ENCODE measurements at regions not wholly inside any gene's neighbourhood (a gene's known extent, or its start where the extent isn't known, plus 50 kb on each side); places are given as distances from the start of the nearest gene placed in this dataset.
"Not testable (repeated sequence)": the region's sequence is repeated elsewhere in the genome, so short reads cannot be mapped to it uniquely, and the experiment has no call there.

DNA sequence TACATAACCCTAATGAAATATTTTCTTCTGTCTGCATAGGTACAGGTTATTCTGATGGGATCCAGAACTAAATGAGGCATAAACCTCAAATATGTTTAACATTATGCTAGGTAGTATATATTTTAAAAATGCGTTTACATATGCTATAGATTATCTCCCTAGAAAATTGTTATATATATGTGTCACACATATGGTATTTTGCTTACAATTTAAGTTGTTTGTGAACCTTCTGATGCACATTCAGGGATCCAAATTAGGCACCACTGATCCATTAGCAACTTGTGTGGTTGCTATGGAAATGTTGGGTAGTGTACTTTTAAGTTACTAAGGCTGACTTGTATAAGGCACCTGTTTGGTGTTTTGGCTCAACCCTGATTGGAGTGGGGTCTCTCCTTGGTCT, 456.7 kb downstream of the AEBP2 start:
- Mint-ChIP-seq H3K4me1 (ENCODE audit: low read depth) (peaks cover 3% of the 10 kb centered on the region), H3K27ac (no peak overlapping the region), H3K9me3 (no peaks in the 10 kb centered on the region), H3K36me3 (ENCODE audit: low read depth) (no peaks in the 10 kb centered on the region), H3K27me3 (ENCODE audit: low read depth) (no peaks in the 10 kb centered on the region), H3K4me3 (no peak overlapping the region)

DNA sequence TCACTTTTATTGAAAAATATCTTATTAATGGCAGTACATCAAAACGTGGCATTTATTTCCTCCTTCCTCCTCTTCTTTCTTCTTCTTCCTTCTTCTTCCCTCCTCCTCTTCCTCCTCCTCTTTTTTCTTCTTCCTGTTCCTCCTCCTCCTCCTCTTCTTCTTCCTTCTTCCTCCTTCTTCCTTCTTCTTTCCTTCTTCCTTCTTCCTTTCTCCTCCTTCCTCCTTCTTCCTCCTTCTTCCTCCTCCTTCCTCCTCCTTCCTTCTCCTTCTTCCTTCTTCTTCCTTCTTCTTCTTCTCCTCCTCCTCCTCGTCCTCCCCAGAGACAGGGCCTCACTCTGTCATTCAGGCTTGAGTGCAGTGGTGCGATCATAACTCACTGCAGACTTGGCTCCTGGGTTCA, 457.2 kb downstream of the AEBP2 start:
- Mint-ChIP-seq H3K27me3 (ENCODE audit: low read depth) (no peaks in the 10 kb centered on the region), H3K27ac (no peak overlapping the region), H3K4me1 (ENCODE audit: low read depth) (peaks cover 3% of the 10 kb centered on the region), H3K4me3 (no peak overlapping the region), H3K36me3 (ENCODE audit: low read depth) (no peaks in the 10 kb centered on the region), H3K9me3 (no peaks in the 10 kb centered on the region)

DNA sequence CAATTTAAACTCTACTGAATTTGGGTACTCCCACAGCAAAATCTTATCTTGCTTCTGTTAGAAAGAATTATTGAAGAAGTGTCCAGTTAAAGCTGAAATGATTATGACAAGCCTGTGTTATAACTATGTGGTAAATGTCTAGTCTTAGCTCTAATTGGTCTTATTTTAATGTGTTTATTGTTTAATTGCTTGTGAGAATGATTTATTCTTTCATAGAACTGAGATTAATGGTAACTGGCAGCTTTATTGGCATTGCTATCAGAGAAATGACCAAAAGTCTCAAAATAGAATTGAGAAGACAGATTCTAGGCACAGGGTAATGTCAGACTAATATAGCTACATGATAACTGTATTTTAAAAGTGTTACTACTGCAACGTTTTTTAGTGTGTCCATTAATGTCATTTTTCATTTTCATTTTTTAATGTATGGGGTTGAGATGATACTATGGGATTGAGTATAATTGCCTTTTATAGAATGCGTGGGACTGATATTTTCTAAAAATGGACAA, 458.7 kb downstream of the AEBP2 start:
- no peaks in the 10 kb centered on the region for H3K27me3 Mint-ChIP-seq (ENCODE audit: low read depth)
- H3K4me3 Mint-ChIP-seq: no peak overlapping the region
- H3K36me3 Mint-ChIP-seq (ENCODE audit: low read depth): no peaks in the 10 kb centered on the region
- H3K9me3 Mint-ChIP-seq: no peaks in the 10 kb centered on the region
- no peak overlapping the region for H3K27ac Mint-ChIP-seq
- peaks cover 3% of the 10 kb centered on the region for H3K4me1 Mint-ChIP-seq (ENCODE audit: low read depth)

DNA sequence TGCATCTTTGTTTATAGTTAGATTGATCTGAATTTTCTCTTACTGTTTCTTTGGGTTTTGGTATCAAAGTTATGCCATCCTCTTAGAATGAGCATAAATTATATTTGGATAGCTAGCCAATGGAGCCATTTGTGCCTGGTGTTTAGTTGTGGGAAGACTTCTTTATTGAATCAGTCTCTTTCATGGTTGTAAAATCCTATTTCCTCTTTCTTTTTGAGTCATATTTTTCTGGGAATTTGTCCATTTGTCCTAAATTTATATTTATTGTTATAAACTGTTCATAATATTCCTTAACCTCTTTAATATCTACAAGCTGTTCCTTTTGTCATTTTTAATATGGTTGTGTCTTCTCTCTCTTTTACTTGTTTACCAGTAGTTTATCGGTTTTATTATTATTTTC, 462.5 kb downstream of the AEBP2 start:
- no peaks in the 10 kb centered on the region for H3K4me1 Mint-ChIP-seq (ENCODE audit: low read depth)
- H3K36me3 Mint-ChIP-seq (ENCODE audit: low read depth): no peaks in the 10 kb centered on the region
- H3K9me3 Mint-ChIP-seq: no peaks in the 10 kb centered on the region
- no peak overlapping the region for H3K4me3 Mint-ChIP-seq
- H3K27ac Mint-ChIP-seq: no peak overlapping the region
- H3K27me3 Mint-ChIP-seq (ENCODE audit: low read depth): no peaks in the 10 kb centered on the region

DNA sequence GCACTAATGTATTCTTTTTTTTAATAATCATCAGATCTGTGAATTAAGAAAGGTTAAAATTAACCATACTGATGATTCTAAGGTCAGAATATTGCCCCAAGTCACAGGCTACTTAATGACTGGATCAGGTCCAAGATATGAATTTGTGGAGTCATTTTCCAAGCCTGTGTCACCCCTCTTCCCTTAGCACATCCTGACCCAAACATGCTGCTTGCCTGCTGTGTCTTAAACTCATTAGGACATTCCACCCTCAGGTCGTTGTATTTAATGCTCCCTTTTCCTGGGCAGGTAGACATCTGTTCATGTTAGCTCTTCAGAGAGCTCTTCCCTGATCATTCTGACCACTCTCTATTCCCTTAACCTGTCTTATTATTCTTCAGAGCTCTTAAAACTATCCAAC, 463.5 kb upstream of the PDE3A start:
- Mint-ChIP-seq H3K27me3 (ENCODE audit: low read depth) (no peaks in the 10 kb centered on the region), H3K27ac (no peak overlapping the region), H3K9me3 (no peaks in the 10 kb centered on the region)

DNA sequence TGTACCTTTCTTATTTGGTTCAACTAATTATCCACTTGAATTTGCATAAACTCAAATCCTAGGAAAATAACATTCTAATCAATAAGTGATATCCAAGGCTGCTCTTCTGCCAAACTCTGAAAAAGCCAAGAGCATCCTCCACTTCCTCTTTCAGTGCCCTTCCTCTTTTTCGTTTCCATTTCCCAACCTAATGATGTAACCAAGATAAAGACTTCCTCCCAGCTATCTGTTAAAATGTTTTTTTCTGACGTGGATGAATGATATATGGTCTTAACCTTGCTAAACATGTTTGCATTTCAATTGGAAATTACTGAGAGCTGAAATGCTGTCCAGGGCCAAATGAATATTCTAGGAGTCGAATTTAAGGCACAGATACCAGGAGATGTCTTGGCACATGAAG, 459.5 kb upstream of the PDE3A start:
- H3K27ac Mint-ChIP-seq: no peak overlapping the region
- no peaks in the 10 kb centered on the region for H3K27me3 Mint-ChIP-seq (ENCODE audit: low read depth)
- H3K9me3 Mint-ChIP-seq: no peaks in the 10 kb centered on the region
- H3K36me3 Mint-ChIP-seq (ENCODE audit: low read depth): no peaks in the 10 kb centered on the region
- no peaks in the 10 kb centered on the region for H3K4me1 Mint-ChIP-seq (ENCODE audit: low read depth)
- H3K4me3 Mint-ChIP-seq: no peak overlapping the region

More for the DNA sequence above, 463.5 kb upstream of the PDE3A start:
- Mint-ChIP-seq H3K4me3 (no peak overlapping the region), H3K36me3 (ENCODE audit: low read depth) (no peaks in the 10 kb centered on the region), H3K4me1 (ENCODE audit: low read depth) (no peaks in the 10 kb centered on the region)

DNA sequence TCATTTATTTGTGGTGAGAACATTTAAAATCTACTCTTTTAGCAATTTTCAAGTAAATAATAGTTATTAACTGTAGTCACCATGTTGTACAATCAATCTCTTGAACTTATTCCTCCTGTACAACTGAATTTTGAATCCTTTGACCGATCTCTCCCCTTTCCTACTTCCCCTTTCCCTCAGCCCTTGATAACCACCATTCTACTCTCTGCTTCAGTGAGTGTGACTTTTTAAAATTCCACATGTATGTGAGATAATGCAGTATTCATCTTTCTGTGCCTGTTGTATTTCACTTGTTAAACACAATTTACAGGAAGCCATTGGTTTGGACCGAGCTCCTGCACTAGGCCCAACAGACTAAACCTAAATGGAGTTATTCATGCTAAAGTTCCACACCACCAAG, 458.9 kb upstream of the PDE3A start:
- Mint-ChIP-seq H3K4me3 (no peak overlapping the region), H3K36me3 (ENCODE audit: low read depth) (no peaks in the 10 kb centered on the region), H3K4me1 (ENCODE audit: low read depth) (no peaks in the 10 kb centered on the region), H3K27me3 (ENCODE audit: low read depth) (no peaks in the 10 kb centered on the region), H3K9me3 (no peaks in the 10 kb centered on the region), H3K27ac (no peak overlapping the region)

DNA sequence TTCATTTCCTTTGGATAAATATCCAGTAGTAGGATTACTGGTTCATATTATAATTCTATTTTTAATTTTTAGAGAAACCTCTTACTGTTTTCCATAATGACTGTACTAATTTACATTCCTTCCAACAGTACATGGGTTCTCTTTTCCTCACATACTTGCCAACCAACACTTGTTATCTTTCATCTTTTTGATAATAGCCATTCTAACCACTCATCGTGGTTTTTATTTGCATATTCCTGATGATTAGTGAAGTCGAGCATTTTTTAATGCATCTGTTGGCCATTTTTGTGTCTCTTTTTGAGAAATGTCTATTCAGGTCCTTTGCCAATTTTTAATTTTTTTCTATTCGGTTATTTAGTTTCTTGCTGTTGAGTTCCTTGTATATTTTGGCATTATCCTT, 457.7 kb upstream of the PDE3A start:
- H3K9me3 Mint-ChIP-seq: no peaks in the 10 kb centered on the region
- H3K4me1 Mint-ChIP-seq (ENCODE audit: low read depth): no peaks in the 10 kb centered on the region
- no peak overlapping the region for H3K27ac Mint-ChIP-seq
- no peaks in the 10 kb centered on the region for H3K36me3 Mint-ChIP-seq (ENCODE audit: low read depth)
- no peak overlapping the region for H3K4me3 Mint-ChIP-seq
- peaks cover 2% of the 10 kb centered on the region for H3K27me3 Mint-ChIP-seq (ENCODE audit: low read depth)

DNA sequence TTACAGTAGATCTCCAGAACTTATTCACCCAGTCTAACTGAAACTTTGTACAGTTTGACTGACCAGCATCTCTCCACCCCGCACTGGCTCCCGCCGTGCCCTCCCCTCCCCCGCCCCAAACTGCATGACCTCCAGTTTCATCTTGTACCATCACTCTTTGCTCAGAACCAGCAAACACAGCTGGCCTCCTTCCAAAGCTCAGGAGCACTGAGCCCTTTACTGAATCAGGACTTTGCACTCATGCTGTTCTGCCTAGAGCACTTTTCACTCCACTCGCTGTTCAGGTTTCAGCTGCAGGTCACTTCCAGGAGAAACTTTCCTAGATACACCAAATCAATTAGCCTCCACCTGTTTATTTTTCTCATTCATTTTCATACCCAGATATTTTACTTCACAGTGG, 455.3 kb upstream of the PDE3A start:
- H3K4me1 Mint-ChIP-seq (ENCODE audit: low read depth): no peaks in the 10 kb centered on the region
- H3K27ac Mint-ChIP-seq: no peak overlapping the region
- peaks cover 3% of the 10 kb centered on the region for H3K27me3 Mint-ChIP-seq (ENCODE audit: low read depth)
- no peak overlapping the region for H3K4me3 Mint-ChIP-seq
- H3K36me3 Mint-ChIP-seq (ENCODE audit: low read depth): no peaks in the 10 kb centered on the region
- H3K9me3 Mint-ChIP-seq: no peaks in the 10 kb centered on the region

DNA sequence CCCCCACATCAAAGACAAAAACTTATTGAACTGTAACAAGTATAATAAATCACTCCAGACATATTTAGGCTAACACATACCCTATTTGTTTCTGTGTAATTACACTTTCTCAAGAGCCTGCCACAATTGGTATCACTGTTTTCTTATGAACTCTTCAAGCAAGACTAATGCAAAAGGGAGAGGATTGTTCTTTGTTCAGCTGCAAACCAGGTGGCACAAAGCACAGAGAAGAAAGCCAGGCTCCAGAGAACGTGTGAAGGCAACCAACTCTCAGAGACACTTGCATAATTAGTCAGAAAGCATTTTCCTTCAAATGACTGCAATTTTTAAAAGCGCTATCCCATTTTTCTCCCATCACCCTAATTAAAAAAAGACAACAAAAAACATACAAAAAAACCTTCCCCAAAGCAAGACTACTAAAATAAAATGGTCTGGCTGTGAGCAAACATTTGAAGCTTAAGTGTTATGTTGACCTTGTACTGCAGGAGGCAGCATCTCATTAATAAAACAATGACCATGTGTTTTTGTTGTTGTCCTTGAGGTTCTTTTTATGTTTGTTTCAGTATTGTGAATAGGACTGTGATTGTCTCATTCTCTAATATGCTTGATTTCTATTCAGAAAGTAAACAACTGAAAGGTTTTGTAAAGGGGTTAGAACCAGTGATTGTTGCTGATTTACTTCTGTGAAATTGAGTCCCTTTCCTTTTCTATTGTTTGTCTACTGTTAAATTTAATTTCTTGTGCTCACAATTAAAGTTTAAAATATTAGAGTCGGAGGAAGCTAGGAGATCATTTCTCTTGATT, 452.7 kb upstream of the PDE3A start:
- H3K36me3 Mint-ChIP-seq (ENCODE audit: low read depth): no peaks in the 10 kb centered on the region
- peaks cover 3% of the 10 kb centered on the region for H3K27me3 Mint-ChIP-seq (ENCODE audit: low read depth)
- H3K27ac Mint-ChIP-seq: no peak overlapping the region
- no peaks in the 10 kb centered on the region for H3K4me1 Mint-ChIP-seq (ENCODE audit: low read depth)
- no peak overlapping the region for H3K4me3 Mint-ChIP-seq
- no peaks in the 10 kb centered on the region for H3K9me3 Mint-ChIP-seq

DNA sequence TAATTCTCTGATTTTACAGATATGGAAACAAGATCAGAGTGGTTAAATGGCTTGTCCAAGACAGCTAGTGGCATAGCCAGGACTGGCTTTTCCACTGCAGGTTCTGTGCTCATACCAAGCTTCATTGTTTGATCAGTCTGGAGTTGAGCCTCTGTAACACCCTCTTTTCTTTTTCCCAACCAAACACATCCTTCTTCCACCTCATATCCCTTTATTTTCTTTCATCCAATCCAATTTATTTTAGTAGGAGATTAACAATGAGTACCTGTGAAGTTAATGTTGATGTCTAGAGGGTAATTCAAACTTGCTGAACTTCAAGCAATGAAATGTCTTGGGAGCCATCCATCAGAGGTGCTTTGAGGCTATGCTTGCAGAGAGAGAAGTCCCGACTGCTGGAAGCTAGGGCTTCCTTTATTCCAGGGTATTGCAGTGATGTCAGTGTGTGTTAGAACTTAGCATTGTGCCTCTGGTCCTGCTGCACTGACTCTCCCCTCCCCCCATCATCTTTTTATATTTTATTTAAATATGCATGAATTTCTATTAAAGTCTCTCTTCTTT, 452.1 kb upstream of the PDE3A start:
- Mint-ChIP-seq H3K9me3 (no peaks in the 10 kb centered on the region), H3K27ac (no peak overlapping the region), H3K27me3 (ENCODE audit: low read depth) (peaks cover 3% of the 10 kb centered on the region), H3K4me1 (ENCODE audit: low read depth) (no peaks in the 10 kb centered on the region), H3K4me3 (no peak overlapping the region), H3K36me3 (ENCODE audit: low read depth) (no peaks in the 10 kb centered on the region)

DNA sequence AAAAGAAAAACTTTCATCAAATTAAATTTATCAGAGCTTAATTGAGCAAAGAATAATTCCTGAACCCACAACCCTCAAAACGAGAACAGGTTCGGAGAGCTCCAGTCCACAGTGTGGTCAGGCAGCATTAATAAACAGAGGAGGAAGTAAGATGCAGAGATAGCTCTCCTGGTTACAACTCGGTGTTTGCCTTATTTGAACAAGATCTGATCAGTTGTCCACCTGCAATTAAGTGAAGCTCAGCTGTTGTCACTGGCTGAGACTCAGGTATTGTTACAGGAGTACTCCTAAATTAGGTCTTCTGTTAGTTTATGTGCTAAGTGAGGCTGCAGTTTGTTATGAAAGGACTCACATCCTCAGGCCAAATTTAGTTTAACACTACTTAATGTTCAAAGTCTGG, 451.4 kb upstream of the PDE3A start:
- Mint-ChIP-seq H3K36me3 (ENCODE audit: low read depth) (no peaks in the 10 kb centered on the region), H3K4me3 (no peak overlapping the region), H3K9me3 (no peaks in the 10 kb centered on the region), H3K27ac (no peak overlapping the region), H3K4me1 (ENCODE audit: low read depth) (no peaks in the 10 kb centered on the region), H3K27me3 (ENCODE audit: low read depth) (peaks cover 3% of the 10 kb centered on the region)

DNA sequence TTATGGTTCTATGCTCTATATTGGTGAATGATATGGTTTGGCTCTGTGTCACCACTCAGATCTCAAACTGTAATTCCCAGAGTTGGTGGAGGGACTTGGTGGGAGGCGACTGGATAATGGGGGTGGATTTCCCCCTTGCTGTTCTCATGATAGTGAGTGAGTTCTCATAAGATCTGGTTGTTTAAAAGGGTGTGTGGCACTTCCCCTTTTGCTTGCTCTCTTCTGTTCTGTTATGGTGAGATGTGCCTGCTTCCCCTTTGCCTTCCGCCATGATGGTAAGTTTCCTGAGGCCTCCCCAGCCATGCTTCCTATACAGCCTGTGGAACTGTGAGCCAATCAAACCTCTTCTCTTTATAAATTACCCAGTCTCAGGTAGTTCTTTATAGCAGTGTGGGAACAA, 446.6 kb upstream of the PDE3A start:
- not testable (repeated sequence) for H3K27ac Mint-ChIP-seq; H3K27me3 Mint-ChIP-seq (ENCODE audit: low read depth); H3K36me3 Mint-ChIP-seq (ENCODE audit: low read depth); H3K4me3 Mint-ChIP-seq; H3K9me3 Mint-ChIP-seq; H3K4me1 Mint-ChIP-seq (ENCODE audit: low read depth)

DNA sequence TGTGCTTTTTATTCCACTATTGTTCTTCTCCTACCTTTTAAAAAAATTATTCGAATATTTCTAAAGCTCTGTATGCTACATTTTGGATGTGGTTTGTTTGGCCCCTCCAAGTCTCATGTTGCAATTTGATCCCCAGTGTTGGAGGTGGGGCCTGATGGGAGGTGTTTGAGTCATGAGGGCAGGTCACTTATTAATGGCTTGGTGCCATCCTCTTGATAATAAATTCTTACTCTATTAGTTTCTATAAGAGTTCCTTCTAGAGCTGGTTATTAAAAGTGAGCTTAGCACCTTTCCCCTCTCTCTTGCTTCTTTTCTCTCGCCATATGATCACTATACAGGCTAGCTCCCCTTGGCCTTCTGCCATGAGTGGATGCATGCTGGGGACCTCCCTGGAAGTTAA, 445.6 kb upstream of the PDE3A start:
- Mint-ChIP-seq H3K27me3 (ENCODE audit: low read depth) (no peaks in the 10 kb centered on the region), H3K27ac (no peak overlapping the region), H3K36me3 (ENCODE audit: low read depth) (no peaks in the 10 kb centered on the region), H3K4me1 (ENCODE audit: low read depth) (no peaks in the 10 kb centered on the region), H3K9me3 (no peaks in the 10 kb centered on the region), H3K4me3 (no peak overlapping the region)

DNA sequence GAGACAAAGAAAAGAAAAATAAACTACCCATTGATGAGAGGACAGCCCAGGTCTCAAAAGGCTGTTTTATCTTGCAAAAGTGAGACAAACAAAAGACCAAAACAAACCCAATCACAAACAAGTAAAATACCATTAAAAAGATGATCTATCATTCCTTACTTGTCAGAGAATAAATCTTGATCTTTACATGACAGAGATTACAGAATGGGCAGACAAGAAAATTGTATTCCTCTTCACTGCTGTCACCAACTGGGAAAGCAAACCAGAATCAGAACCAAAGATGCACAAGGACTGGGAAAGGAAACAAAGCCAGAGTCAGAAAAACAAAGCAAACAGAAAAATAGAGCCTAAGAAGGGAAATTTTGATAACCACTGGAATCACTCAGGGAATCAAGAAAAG, 444.0 kb upstream of the PDE3A start:
- H3K4me1 Mint-ChIP-seq (ENCODE audit: low read depth): no peaks in the 10 kb centered on the region
- H3K4me3 Mint-ChIP-seq: no peak overlapping the region
- H3K36me3 Mint-ChIP-seq (ENCODE audit: low read depth): no peaks in the 10 kb centered on the region
- H3K27me3 Mint-ChIP-seq (ENCODE audit: low read depth): no peaks in the 10 kb centered on the region
- no peaks in the 10 kb centered on the region for H3K9me3 Mint-ChIP-seq
- H3K27ac Mint-ChIP-seq: no peak overlapping the region
